Left colon (tissue), 2 donors: ENCODE measurements at regions not wholly inside any gene's neighbourhood (a gene's known extent, or its start where the extent isn't known, plus 50 kb on each side); places are given as distances from the start of the nearest gene placed in this dataset.
A peak's percentile ranks its signal among the peaks of the same experiment; 100 is the strongest.

Experiments
- ATAC-seq: fragments of 200-7000 bp; cut with Tn5 transposase; one replicate; pipeline ENCODE4 v1.9.1; 2020; ENCODE audit warnings: mild to moderate bottlenecking, moderate library complexity
- DNase-seq, 2 donors: peaks; one replicate each; pipeline ENCODE4 v3.0.0-alpha.2; 2020
- intact Hi-C, 2 donors: fragments of 100-400 bp; cut with DNase I in 1 of 2; cut with micrococcal nuclease in 1 of 2; formaldehyde crosslinking; loops; one replicate each; pipeline versions ENCODE4 v1.11.2 to v1.14.0; 2022; cut with DNase I, micrococcal nuclease
- donor health status: DM: no; HTN: no; CAD: no.
- donor health status: DM: yes; HTN: yes; CAD: no.

- DNase-seq (no peak), ATAC-seq (no peak)
- intact Hi-C loops = no loop called here
Observed at GRCh38 chr3:118705487-118706219, 329.0 kb downstream of the IGSF11 start.

DNA sequence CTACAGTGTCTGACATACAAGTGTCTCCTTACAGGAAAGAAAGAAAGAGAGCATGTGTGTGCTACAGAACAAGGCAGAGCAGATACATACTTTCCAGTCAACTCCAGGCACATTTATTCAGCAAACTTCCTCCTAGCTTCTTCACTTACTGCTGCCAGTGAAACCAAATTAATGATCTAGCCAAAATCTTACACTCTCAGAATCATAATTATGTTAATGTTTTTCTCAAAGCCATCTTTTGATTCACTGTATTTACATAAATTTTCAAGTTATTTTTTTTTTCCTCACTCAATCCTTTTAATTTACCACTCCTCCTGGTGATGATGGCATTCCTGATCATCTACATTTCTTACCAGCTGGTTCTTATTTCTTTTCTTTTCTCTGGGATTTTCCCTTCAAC is 326.7 kb downstream of the IGSF11 start:
- intact Hi-C loops = no loop called here
- no peak for DNase-seq
- no peak for ATAC-seq

DNA sequence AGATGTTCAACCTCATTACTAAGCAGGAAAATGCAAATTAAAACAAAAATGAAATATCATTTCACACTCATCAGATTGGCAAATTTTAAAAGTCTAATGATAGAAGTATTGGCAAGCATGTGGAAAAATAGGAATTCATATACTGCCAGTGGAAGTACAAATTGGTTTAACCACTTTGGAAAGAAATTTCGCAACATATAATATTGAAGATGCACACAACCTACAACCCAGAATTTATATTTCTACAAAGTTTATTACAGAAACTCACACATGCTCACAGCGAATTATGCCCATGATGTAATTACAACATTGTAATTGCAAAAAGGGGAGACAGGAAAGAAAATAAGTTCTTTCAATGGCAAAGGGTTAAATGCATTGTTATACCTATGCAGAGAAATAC is 324.1 kb downstream of the IGSF11 start:
- no peak for ATAC-seq
- intact Hi-C loops = no loop called here

DNA sequence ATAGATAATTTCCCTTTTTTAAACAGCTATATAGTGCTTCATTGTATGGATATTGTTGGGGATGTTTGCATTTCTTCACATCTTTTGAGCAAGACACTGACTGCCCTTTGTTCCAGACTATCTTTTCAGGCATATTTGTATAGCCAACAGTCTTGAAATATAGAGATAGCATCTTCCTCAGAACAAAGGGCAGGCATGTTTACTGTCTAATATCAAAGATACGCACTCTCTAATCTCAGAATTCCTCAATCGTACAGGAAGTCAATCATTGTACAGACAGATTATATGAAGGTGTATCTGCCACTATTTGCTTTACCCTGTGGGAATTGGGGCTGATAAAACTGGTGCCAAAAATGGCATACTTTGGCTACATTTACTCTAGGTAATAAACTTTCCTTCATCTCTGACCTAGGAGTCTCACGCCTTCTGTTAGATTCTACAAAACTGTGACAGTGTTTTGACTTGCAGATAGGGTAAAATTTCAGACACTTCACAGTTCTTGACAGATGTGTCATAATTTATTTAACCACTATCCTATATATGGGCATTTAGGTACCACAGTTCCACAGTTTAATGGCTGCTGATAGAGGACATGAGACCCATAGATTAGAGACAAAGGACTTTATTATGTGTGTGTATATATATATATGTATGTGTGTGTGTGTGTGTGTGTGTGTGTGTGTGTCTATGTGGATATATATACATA is 321.0 kb downstream of the IGSF11 start:
- intact Hi-C loops = no loop called here
- no peak for DNase-seq
- ATAC-seq = peak; percentile 42

More for the DNA sequence above, 324.1 kb downstream of the IGSF11 start:
- no peak for DNase-seq

DNA sequence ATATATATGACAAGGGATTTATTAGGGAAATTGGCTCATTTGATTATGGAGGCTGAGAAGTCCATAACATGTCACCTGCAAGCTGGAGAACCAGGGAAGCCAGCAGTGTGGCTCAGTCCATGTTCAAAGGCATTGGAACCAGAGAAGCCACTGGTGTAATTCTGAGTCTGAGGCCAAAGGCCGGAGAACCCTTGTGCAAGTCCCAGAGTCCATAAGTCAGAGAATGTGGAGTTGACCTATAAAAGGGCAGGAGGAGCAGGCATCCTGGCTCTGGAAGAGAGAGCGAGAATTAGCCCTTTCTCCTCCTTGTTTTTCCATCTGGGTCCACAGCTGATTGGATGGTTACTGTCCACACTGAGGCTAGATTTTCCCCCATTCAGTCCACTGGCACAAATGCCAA is 319.8 kb downstream of the IGSF11 start:
- ATAC-seq (no peak), DNase-seq (no peak)
- intact Hi-C loops = no loop called here

GRCh38 chr3:118729546-118729945 is 305.1 kb downstream of the IGSF11 start:
- ATAC-seq = no peak
- intact Hi-C loops = no loop called here
- no peak for DNase-seq

DNA sequence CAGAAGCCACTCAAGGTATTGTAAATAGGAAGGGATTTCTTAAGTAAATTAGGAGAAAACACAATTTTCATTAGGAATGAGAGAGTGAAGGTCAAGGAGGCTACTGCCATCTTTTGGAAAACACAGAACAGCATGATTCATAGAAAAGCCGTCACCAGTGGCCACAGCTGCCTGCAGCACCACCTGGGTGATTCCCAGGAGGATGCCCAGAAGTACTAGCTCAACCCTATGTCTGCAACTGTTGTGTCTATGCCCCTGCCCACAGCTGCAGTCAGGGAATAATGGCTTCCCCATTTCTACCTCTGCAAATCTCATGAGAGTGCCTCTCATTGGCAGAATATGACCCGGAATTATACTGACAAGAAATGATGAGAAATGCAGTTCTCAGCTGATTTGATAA is 300.0 kb downstream of the IGSF11 start:
- DNase-seq (no peak), ATAC-seq (no peak)
- intact Hi-C loops = no loop called here

GRCh38 chr3:118736107-118736506 is 298.5 kb downstream of the IGSF11 start:
- ATAC-seq = no peak
- intact Hi-C loops = no loop called here

GRCh38 chr3:118740722-118741290 is 293.8 kb downstream of the IGSF11 start:
- ATAC-seq = no peak
- intact Hi-C loops = no loop called here
- DNase-seq = no peak

More at GRCh38 chr3:118736107-118736506, 298.5 kb downstream of the IGSF11 start:
- no peak for DNase-seq

- DNase-seq (no peak), ATAC-seq (no peak)
- intact Hi-C loops = no loop called here
Observed at GRCh38 chr3:118742760-118743159, 291.9 kb downstream of the IGSF11 start.

DNA sequence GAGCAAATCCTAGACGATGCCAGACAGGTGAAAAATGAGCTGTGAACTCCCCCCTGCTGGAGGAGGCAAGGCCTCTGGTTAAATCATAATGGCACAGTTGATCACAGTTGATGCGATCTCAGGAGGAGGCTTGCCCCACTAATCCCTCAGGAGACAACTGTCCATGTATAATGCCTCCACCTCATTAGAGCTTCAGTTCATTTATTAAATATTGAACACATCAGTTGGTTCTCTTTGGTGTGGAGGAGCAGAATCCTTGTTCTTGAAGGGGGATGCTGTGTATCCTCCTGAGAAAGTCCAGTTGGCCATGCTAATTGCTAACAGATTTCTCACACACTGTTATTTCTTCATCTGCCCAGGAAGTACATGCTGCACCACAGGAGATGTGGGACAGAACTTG is 290.5 kb downstream of the IGSF11 start:
- ATAC-seq = no peak
- DNase-seq = no peak

GRCh38 chr3:118754406-118755252 is 280.0 kb downstream of the IGSF11 start:
- intact Hi-C loops = no loop called here
- ATAC-seq (no peak), DNase-seq (no peak)

More for the DNA sequence above, 290.5 kb downstream of the IGSF11 start:
- intact Hi-C loops = no loop called here

GRCh38 chr3:118755253-118755801 is 279.3 kb downstream of the IGSF11 start:
- no peak for ATAC-seq
- intact Hi-C loops = no loop called here
- no peak for DNase-seq

- ATAC-seq (no peak), DNase-seq (no peak)
- intact Hi-C loops = no loop called here
Observed at GRCh38 chr3:118760585-118761290, 273.9 kb downstream of the IGSF11 start.

DNA sequence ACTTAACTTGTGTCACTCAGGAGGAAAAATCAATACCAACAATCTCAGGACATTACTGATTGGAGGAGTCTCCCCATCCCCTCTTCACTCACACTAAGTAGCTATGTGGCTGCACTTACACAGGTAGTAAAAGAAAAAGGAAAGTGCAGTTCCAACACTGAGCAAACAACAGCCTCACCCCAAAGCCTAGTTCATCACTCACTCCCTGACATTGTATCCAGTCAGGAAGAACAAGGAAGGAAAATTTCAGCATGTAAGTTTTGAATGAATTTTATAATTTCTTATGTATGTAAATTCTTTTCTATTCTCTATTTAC is 273.4 kb downstream of the IGSF11 start:
- ATAC-seq (no peak), DNase-seq (no peak)
- intact Hi-C loops = no loop called here

DNA sequence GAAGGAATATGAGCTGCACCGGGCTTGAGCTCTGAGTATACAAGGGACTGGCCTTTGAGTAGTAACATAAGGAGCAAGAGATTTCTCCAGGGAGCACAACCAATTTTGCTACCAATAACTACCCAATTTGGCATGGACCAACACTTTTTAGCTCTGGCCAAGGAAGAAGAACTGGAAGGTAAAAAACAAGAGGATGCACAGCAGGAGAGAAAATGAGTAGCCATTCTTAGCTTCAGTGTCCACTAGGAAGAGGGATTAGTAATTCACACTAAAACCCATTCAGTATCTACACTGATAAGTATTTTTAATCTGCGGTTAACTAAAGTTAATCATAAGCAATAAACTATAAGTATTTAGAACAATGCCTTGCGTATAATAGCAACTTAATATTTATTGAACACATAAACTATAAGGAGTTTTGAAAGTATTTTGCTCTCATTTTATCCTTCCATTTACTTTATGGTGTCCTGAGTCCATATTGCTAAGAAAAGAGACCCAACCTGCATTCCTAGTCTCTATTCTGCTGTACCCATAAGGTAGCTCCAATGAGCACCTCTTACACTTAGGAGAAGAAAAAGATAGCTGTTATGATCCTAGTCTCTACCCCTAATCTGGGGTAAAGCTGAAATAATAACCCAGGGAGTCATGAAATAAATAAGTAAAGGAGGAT is 268.9 kb downstream of the IGSF11 start:
- ATAC-seq = no peak

GRCh38 chr3:118766306-118766669 is 268.4 kb downstream of the IGSF11 start:
- ATAC-seq (no peak), DNase-seq (no peak)
- intact Hi-C loops = no loop called here

More for the DNA sequence above, 268.9 kb downstream of the IGSF11 start:
- no peak for DNase-seq
- intact Hi-C loops = no loop called here

DNA sequence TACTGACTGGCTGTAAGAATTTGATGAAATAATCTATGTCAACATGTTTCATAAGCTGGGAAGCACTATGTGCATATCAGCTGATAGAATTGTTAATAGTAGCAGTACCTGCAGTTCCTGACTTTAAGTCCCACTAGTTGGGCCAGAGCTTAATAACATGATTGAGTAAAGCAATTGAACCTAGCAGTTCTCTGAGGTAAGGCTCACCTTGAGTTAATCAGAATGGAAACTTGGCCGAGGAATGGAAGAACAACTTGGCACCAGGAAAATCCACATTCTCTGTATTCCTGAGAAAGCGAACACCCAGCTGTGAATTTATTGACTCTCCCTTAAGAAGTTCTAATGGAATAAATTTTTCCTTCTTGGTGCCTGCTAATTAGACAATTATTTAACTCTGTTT is 262.6 kb downstream of the IGSF11 start:
- ATAC-seq (no peak), DNase-seq (no peak)
- intact Hi-C loops = no loop called here
